ENCODE measurements at regions not wholly inside any gene's neighbourhood (a gene's known extent, or its start where the extent isn't known, plus 50 kb on each side); places are given as distances from the start of the nearest gene placed in this dataset.

GRCh38 chr9:18073002-18073401, 401.0 kb upstream of the ADAMTSL1 start:
- H3K4me1 Mint-ChIP-seq (ENCODE audit: low read depth): no peaks in the 10 kb centered on the region
- CTCF ChIA-PET: no interaction called here
- no peaks in the 10 kb centered on the region for H3K27me3 Mint-ChIP-seq (ENCODE audit: low read depth)
- POLR2A ChIA-PET: no interaction called here
- H3K4me3 Mint-ChIP-seq: no peak overlapping the region
- no peaks in the 10 kb centered on the region for H3K9me3 Mint-ChIP-seq (ENCODE audit: insufficient read depth)
- DNase-seq (no peak), ATAC-seq (no peak)
- H3K36me3 Mint-ChIP-seq (ENCODE audit: low read depth): no peaks in the 10 kb centered on the region
- H3K27ac Mint-ChIP-seq: no peak overlapping the region

- Mint-ChIP-seq H3K27ac (no peak overlapping the region), H3K4me3 (no peak overlapping the region)
- ATAC-seq: no peak
These were observed 399.9 kb upstream of the ADAMTSL1 start for GRCh38 chr9:18074041-18074440.

GRCh38 chr9:18075253-18075952, 398.6 kb upstream of the ADAMTSL1 start:
- ChIA-PET POLR2A (no interaction called here), CTCF (no interaction called here)
- no peaks in the 10 kb centered on the region for H3K36me3 Mint-ChIP-seq (ENCODE audit: low read depth)
- no peak overlapping the region for H3K27ac Mint-ChIP-seq
- DNase-seq: no peak
- H3K4me3 Mint-ChIP-seq: no peak overlapping the region
- no peaks in the 10 kb centered on the region for H3K27me3 Mint-ChIP-seq (ENCODE audit: low read depth)
- no peaks in the 10 kb centered on the region for H3K9me3 Mint-ChIP-seq (ENCODE audit: insufficient read depth)
- no peak for ATAC-seq
- no peaks in the 10 kb centered on the region for H3K4me1 Mint-ChIP-seq (ENCODE audit: low read depth)

More at GRCh38 chr9:18074041-18074440, 399.9 kb upstream of the ADAMTSL1 start:
- ChIA-PET CTCF (no interaction called here), POLR2A (no interaction called here)
- no peaks in the 10 kb centered on the region for H3K27me3 Mint-ChIP-seq (ENCODE audit: low read depth)
- no peaks in the 10 kb centered on the region for H3K9me3 Mint-ChIP-seq (ENCODE audit: insufficient read depth)
- H3K36me3 Mint-ChIP-seq (ENCODE audit: low read depth): no peaks in the 10 kb centered on the region
- H3K4me1 Mint-ChIP-seq (ENCODE audit: low read depth): no peaks in the 10 kb centered on the region
- no peak for DNase-seq

GRCh38 chr9:18077941-18078678, 395.8 kb upstream of the ADAMTSL1 start:
- Mint-ChIP-seq H3K36me3 (ENCODE audit: low read depth) (no peaks in the 10 kb centered on the region), H3K27ac (no peak overlapping the region), H3K4me1 (ENCODE audit: low read depth) (no peaks in the 10 kb centered on the region), H3K9me3 (ENCODE audit: insufficient read depth) (no peaks in the 10 kb centered on the region), H3K4me3 (no peak overlapping the region), H3K27me3 (ENCODE audit: low read depth) (no peaks in the 10 kb centered on the region)
- ATAC-seq: no peak
- ChIA-PET CTCF (no interaction called here), POLR2A (no interaction called here)
- no peak for DNase-seq

- no peak overlapping the region for H3K27ac Mint-ChIP-seq
- ChIA-PET CTCF (no interaction called here), POLR2A (no interaction called here)
- peaks cover 9% of the 10 kb centered on the region for H3K9me3 Mint-ChIP-seq (ENCODE audit: insufficient read depth)
- no peaks in the 10 kb centered on the region for H3K36me3 Mint-ChIP-seq (ENCODE audit: low read depth)
- no peaks in the 10 kb centered on the region for H3K4me1 Mint-ChIP-seq (ENCODE audit: low read depth)
- ATAC-seq (no peak), DNase-seq (no peak)
- H3K4me3 Mint-ChIP-seq: no peak overlapping the region
- no peaks in the 10 kb centered on the region for H3K27me3 Mint-ChIP-seq (ENCODE audit: low read depth)
These were observed 381.8 kb upstream of the ADAMTSL1 start for GRCh38 chr9:18092138-18092537.

- ATAC-seq: no peak
- no peak overlapping the region for H3K4me3 Mint-ChIP-seq
- H3K4me1 Mint-ChIP-seq (ENCODE audit: low read depth): no peaks in the 10 kb centered on the region
- no peaks in the 10 kb centered on the region for H3K9me3 Mint-ChIP-seq (ENCODE audit: insufficient read depth)
- H3K27ac Mint-ChIP-seq: no peak overlapping the region
- no peaks in the 10 kb centered on the region for H3K36me3 Mint-ChIP-seq (ENCODE audit: low read depth)
- CTCF ChIA-PET: no interaction called here
- POLR2A ChIA-PET: no interaction called here
- no peak for DNase-seq
- H3K27me3 Mint-ChIP-seq (ENCODE audit: low read depth): no peaks in the 10 kb centered on the region
These were observed 367.9 kb upstream of the ADAMTSL1 start for GRCh38 chr9:18106006-18106560.

GRCh38 chr9:18109675-18110074, 364.3 kb upstream of the ADAMTSL1 start:
- Mint-ChIP-seq H3K27ac (no peak overlapping the region), H3K27me3 (ENCODE audit: low read depth) (no peaks in the 10 kb centered on the region), H3K4me1 (ENCODE audit: low read depth) (no peaks in the 10 kb centered on the region)

GRCh38 chr9:18111146-18111545, 362.8 kb upstream of the ADAMTSL1 start:
- H3K4me3 Mint-ChIP-seq: no peak overlapping the region
- ChIA-PET CTCF (no interaction called here), POLR2A (no interaction called here)
- H3K4me1 Mint-ChIP-seq (ENCODE audit: low read depth): no peaks in the 10 kb centered on the region
- H3K27ac Mint-ChIP-seq: no peak overlapping the region
- ATAC-seq (no peak), DNase-seq (no peak)
- H3K36me3 Mint-ChIP-seq (ENCODE audit: low read depth): no peaks in the 10 kb centered on the region
- no peaks in the 10 kb centered on the region for H3K9me3 Mint-ChIP-seq (ENCODE audit: insufficient read depth)
- no peaks in the 10 kb centered on the region for H3K27me3 Mint-ChIP-seq (ENCODE audit: low read depth)

More at GRCh38 chr9:18109675-18110074, 364.3 kb upstream of the ADAMTSL1 start:
- ChIA-PET POLR2A (no interaction called here), CTCF (no interaction called here)
- no peak overlapping the region for H3K4me3 Mint-ChIP-seq
- ATAC-seq (no peak), DNase-seq (no peak)
- no peaks in the 10 kb centered on the region for H3K9me3 Mint-ChIP-seq (ENCODE audit: insufficient read depth)
- H3K36me3 Mint-ChIP-seq (ENCODE audit: low read depth): no peaks in the 10 kb centered on the region

- no peaks in the 10 kb centered on the region for H3K27me3 Mint-ChIP-seq (ENCODE audit: low read depth)
- no peaks in the 10 kb centered on the region for H3K4me1 Mint-ChIP-seq (ENCODE audit: low read depth)
- POLR2A ChIA-PET: no interaction called here
- H3K9me3 Mint-ChIP-seq (ENCODE audit: insufficient read depth): no peaks in the 10 kb centered on the region
- H3K27ac Mint-ChIP-seq: no peak overlapping the region
- DNase-seq: no peak
- CTCF ChIA-PET: no interaction called here
- no peak overlapping the region for H3K4me3 Mint-ChIP-seq
- ATAC-seq: no peak
- no peaks in the 10 kb centered on the region for H3K36me3 Mint-ChIP-seq (ENCODE audit: low read depth)
These were observed 359.1 kb upstream of the ADAMTSL1 start for GRCh38 chr9:18114559-18115475.

GRCh38 chr9:18118268-18118667, 355.7 kb upstream of the ADAMTSL1 start:
- H3K27ac Mint-ChIP-seq: no peak overlapping the region
- POLR2A ChIA-PET: no interaction called here
- H3K27me3 Mint-ChIP-seq (ENCODE audit: low read depth): no peaks in the 10 kb centered on the region
- no peaks in the 10 kb centered on the region for H3K36me3 Mint-ChIP-seq (ENCODE audit: low read depth)
- H3K4me1 Mint-ChIP-seq (ENCODE audit: low read depth): no peaks in the 10 kb centered on the region
- CTCF ChIA-PET: no interaction called here
- H3K4me3 Mint-ChIP-seq: no peak overlapping the region
- no peak for ATAC-seq
- no peak for DNase-seq
- no peaks in the 10 kb centered on the region for H3K9me3 Mint-ChIP-seq (ENCODE audit: insufficient read depth)

GRCh38 chr9:18122171-18122570, 351.8 kb upstream of the ADAMTSL1 start:
- H3K9me3 Mint-ChIP-seq (ENCODE audit: insufficient read depth): no peaks in the 10 kb centered on the region
- no peak for DNase-seq
- H3K27ac Mint-ChIP-seq: no peak overlapping the region
- no peaks in the 10 kb centered on the region for H3K4me1 Mint-ChIP-seq (ENCODE audit: low read depth)
- H3K27me3 Mint-ChIP-seq (ENCODE audit: low read depth): no peaks in the 10 kb centered on the region
- ATAC-seq: no peak
- POLR2A ChIA-PET: no interaction called here
- H3K4me3 Mint-ChIP-seq: no peak overlapping the region
- CTCF ChIA-PET: no interaction called here
- no peaks in the 10 kb centered on the region for H3K36me3 Mint-ChIP-seq (ENCODE audit: low read depth)

GRCh38 chr9:18124760-18125159, 349.2 kb upstream of the ADAMTSL1 start:
- Mint-ChIP-seq H3K4me1 (ENCODE audit: low read depth) (no peaks in the 10 kb centered on the region), H3K27ac (no peak overlapping the region), H3K4me3 (no peak overlapping the region), H3K36me3 (ENCODE audit: low read depth) (no peaks in the 10 kb centered on the region), H3K9me3 (ENCODE audit: insufficient read depth) (no peaks in the 10 kb centered on the region), H3K27me3 (ENCODE audit: low read depth) (no peaks in the 10 kb centered on the region)
- no peak for ATAC-seq
- no peak for DNase-seq
- POLR2A ChIA-PET: no interaction called here
- CTCF ChIA-PET: no interaction called here
